ENCODE measurements at regions not wholly inside any gene's neighbourhood (a gene's known extent, or its start where the extent isn't known, plus 50 kb on each side); places are given as distances from the start of the nearest gene placed in this dataset.

- no peaks in the 10 kb centered on the region for H3K4me1 ChIP-seq (ENCODE audit: control insufficient read depth, insufficient read depth, low read length, poor library complexity, severe bottlenecking)
- no peaks in the 10 kb centered on the region for H3K9me3 ChIP-seq (ENCODE audit: control insufficient read depth, low read length)
- H3K36me3 ChIP-seq (ENCODE audit: control insufficient read depth, insufficient read depth, low read length) = no peaks in the 10 kb centered on the region
- H3K27ac ChIP-seq (ENCODE audit: insufficient read depth, low read length, poor library complexity, severe bottlenecking) = no peak overlapping the region
- no peak for DNase-seq
- no peaks in the 10 kb centered on the region for H3K27me3 ChIP-seq (replicated peaks; ENCODE audit: control insufficient read depth, insufficient read depth, low read length, poor library complexity, severe bottlenecking)
- H3K4me3 ChIP-seq (ENCODE audit: insufficient read depth, low read depth, low read length, poor library complexity, severe bottlenecking) = no peak overlapping the region
Observed at GRCh38 chr2:53095664-53096063, 671.9 kb upstream of the CHAC2 start.

DNA sequence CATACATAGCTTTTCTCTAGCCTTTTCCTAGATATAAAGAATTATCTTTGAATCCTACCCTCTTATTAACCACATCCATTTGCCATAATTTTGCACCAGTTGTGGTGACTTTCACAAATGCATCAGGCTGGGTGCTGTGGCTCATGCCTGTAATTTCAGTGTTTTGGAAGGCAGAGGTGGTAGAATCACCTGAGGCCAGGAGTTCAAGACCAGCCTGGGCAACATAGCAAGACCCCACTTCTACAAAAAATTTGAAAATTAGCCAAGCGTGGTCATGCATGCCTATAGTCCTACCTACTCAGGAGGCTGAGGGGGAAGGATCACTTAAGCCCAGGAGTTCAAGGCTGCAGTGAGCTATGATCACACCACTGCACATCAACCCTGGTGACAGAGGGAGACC lies 672.4 kb upstream of the CHAC2 start:
- Histone ChIP-seq H3K27me3 (replicated peaks; ENCODE audit: control insufficient read depth, insufficient read depth, low read length, poor library complexity, severe bottlenecking) (no peaks in the 10 kb centered on the region), H3K9me3 (ENCODE audit: control insufficient read depth, low read length) (no peaks in the 10 kb centered on the region), H3K4me3 (ENCODE audit: insufficient read depth, low read depth, low read length, poor library complexity, severe bottlenecking) (no peak overlapping the region), H3K27ac (ENCODE audit: insufficient read depth, low read length, poor library complexity, severe bottlenecking) (no peak overlapping the region), H3K36me3 (ENCODE audit: control insufficient read depth, insufficient read depth, low read length) (no peaks in the 10 kb centered on the region), H3K4me1 (ENCODE audit: control insufficient read depth, insufficient read depth, low read length, poor library complexity, severe bottlenecking) (no peaks in the 10 kb centered on the region)
- no peak for DNase-seq

DNA sequence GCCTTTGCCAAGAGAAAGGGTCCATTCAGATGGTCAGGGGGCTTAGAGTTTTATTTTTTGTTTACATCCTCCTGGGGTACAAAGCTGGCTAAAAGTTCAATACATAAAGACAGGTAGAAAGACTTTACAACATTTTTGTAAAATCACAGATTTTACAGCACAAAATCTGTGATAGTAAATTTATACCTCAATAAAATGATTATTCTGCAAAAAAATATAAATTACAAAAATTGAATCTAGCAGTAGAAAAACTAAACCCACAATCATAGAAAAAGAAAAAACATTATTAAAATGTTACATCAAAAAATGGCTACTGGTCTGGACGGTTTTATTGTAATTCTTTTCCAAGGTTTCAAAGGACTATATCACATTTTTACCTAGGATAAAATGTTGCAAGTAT lies 674.2 kb upstream of the CHAC2 start:
- no peaks in the 10 kb centered on the region for H3K9me3 ChIP-seq (ENCODE audit: control insufficient read depth, low read length)
- DNase-seq = no peak
- no peaks in the 10 kb centered on the region for H3K36me3 ChIP-seq (ENCODE audit: control insufficient read depth, insufficient read depth, low read length)
- H3K4me3 ChIP-seq (ENCODE audit: insufficient read depth, low read depth, low read length, poor library complexity, severe bottlenecking) = no peak overlapping the region
- no peak overlapping the region for H3K27ac ChIP-seq (ENCODE audit: insufficient read depth, low read length, poor library complexity, severe bottlenecking)
- H3K27me3 ChIP-seq (replicated peaks; ENCODE audit: control insufficient read depth, insufficient read depth, low read length, poor library complexity, severe bottlenecking) = no peaks in the 10 kb centered on the region
- H3K4me1 ChIP-seq (ENCODE audit: control insufficient read depth, insufficient read depth, low read length, poor library complexity, severe bottlenecking) = no peaks in the 10 kb centered on the region

DNA sequence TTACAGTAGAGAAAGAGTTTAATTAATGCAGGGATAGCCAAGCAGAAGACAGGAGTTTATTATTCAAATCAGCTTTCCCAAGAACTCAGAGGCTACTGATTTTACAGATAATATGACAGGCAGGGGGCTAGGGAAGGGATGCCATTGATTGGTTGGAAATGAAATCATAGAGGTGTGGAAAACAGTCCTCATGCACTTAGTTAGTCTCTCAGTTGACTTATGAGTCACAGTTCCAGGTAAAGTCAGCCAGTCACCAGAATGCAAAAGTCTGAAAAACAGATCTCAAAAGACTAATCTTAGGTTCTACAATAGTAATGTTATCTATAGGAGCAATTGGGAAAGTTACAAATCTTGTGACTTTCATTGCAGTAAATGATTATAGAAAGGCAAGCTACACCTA lies 676.4 kb upstream of the CHAC2 start:
- no peaks in the 10 kb centered on the region for H3K27me3 ChIP-seq (replicated peaks; ENCODE audit: control insufficient read depth, insufficient read depth, low read length, poor library complexity, severe bottlenecking)
- H3K36me3 ChIP-seq (ENCODE audit: control insufficient read depth, insufficient read depth, low read length) = no peaks in the 10 kb centered on the region
- H3K4me3 ChIP-seq (ENCODE audit: insufficient read depth, low read depth, low read length, poor library complexity, severe bottlenecking) = no peak overlapping the region
- no peaks in the 10 kb centered on the region for H3K9me3 ChIP-seq (ENCODE audit: control insufficient read depth, low read length)
- no peak for DNase-seq
- no peak overlapping the region for H3K27ac ChIP-seq (ENCODE audit: insufficient read depth, low read length, poor library complexity, severe bottlenecking)
- H3K4me1 ChIP-seq (ENCODE audit: control insufficient read depth, insufficient read depth, low read length, poor library complexity, severe bottlenecking) = no peaks in the 10 kb centered on the region

DNA sequence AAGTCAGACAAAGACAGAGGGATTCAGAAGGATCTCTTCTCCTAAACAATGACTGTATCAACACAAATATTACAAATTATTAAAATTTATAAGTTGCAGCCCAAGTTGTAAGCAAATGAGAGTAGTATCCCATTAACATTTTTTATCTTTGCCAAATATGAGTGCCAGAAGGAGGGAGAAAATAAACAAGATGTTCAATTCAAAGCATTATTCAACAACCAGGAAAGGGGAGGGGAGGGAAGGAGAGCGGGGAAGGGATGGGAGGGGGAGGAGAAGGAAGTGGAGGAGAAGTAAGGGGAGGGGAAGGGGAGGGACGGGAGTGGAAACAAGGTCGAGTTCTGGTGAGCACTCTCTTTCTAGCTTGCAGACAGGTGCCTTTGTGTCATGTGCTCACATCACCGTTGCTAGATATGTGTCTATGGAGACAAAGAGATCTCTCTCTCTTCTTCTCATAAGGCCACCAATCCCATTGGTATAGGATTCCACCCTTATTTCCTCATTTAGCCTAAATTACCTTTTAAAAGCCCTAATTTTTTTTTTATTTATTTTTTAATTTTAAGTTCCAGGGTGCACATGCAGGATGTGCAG lies 679.6 kb upstream of the CHAC2 start:
- no peaks in the 10 kb centered on the region for H3K36me3 ChIP-seq (ENCODE audit: control insufficient read depth, insufficient read depth, low read length)
- no peaks in the 10 kb centered on the region for H3K9me3 ChIP-seq (ENCODE audit: control insufficient read depth, low read length)
- H3K27me3 ChIP-seq (replicated peaks; ENCODE audit: control insufficient read depth, insufficient read depth, low read length, poor library complexity, severe bottlenecking) = no peaks in the 10 kb centered on the region
- H3K4me3 ChIP-seq (ENCODE audit: insufficient read depth, low read depth, low read length, poor library complexity, severe bottlenecking) = no peak overlapping the region
- no peak overlapping the region for H3K27ac ChIP-seq (ENCODE audit: insufficient read depth, low read length, poor library complexity, severe bottlenecking)
- H3K4me1 ChIP-seq (ENCODE audit: control insufficient read depth, insufficient read depth, low read length, poor library complexity, severe bottlenecking) = no peaks in the 10 kb centered on the region
- DNase-seq = no peak

- Histone ChIP-seq H3K9me3 (ENCODE audit: control insufficient read depth, low read length) (no peaks in the 10 kb centered on the region), H3K27ac (ENCODE audit: insufficient read depth, low read length, poor library complexity, severe bottlenecking) (no peak overlapping the region), H3K4me3 (ENCODE audit: insufficient read depth, low read depth, low read length, poor library complexity, severe bottlenecking) (no peak overlapping the region), H3K36me3 (ENCODE audit: control insufficient read depth, insufficient read depth, low read length) (no peaks in the 10 kb centered on the region), H3K27me3 (replicated peaks; ENCODE audit: control insufficient read depth, insufficient read depth, low read length, poor library complexity, severe bottlenecking) (no peaks in the 10 kb centered on the region), H3K4me1 (ENCODE audit: control insufficient read depth, insufficient read depth, low read length, poor library complexity, severe bottlenecking) (no peaks in the 10 kb centered on the region)
- DNase-seq = no peak
Observed at GRCh38 chr2:53087262-53087873, 680.2 kb upstream of the CHAC2 start.

DNA sequence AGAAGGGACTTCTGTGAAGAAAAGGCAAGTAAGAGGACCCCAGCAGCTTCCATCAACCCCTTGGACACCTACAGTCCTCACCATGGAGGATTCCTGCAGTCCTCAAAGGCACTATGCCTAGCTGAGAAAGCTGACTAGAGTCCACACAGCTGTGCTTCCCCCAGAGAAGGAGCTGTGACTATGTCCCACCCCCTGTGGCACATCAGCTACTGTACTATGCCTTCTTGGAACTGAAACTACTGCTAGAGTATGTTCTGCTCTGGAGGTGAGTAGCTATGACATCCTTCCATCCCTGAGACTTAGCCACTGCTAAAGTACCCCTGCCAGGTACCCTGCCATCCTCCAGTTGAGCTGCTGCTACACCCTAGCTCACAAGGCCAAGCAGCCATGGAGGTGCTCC lies 690.2 kb upstream of the CHAC2 start:
- Histone ChIP-seq H3K27ac (ENCODE audit: insufficient read depth, low read length, poor library complexity, severe bottlenecking) (no peak overlapping the region), H3K4me1 (ENCODE audit: control insufficient read depth, insufficient read depth, low read length, poor library complexity, severe bottlenecking) (no peaks in the 10 kb centered on the region), H3K9me3 (ENCODE audit: control insufficient read depth, low read length) (no peaks in the 10 kb centered on the region), H3K4me3 (ENCODE audit: insufficient read depth, low read depth, low read length, poor library complexity, severe bottlenecking) (no peak overlapping the region), H3K36me3 (ENCODE audit: control insufficient read depth, insufficient read depth, low read length) (no peaks in the 10 kb centered on the region), H3K27me3 (replicated peaks; ENCODE audit: control insufficient read depth, insufficient read depth, low read length, poor library complexity, severe bottlenecking) (no peaks in the 10 kb centered on the region)
- no peak for DNase-seq

DNA sequence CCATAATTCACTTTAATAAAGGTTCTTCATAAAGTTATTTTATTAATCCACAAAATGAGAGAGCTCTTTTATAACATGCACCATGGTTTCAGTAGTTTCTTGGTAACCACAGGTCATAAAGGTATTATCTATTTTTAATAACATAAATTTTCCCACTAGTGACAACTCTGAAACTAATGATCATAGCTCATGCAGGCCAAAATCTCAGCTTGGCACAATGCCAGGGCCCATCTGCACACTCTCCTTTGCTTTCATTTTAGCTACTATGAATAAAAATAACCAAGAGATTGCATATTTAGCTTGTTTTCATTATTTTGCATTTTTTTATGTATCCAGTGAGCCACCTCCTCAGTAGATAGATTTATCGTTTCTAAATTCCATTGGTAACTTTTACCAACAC lies 691.8 kb upstream of the CHAC2 start:
- H3K4me3 ChIP-seq (ENCODE audit: insufficient read depth, low read depth, low read length, poor library complexity, severe bottlenecking) = no peak overlapping the region
- H3K27me3 ChIP-seq (replicated peaks; ENCODE audit: control insufficient read depth, insufficient read depth, low read length, poor library complexity, severe bottlenecking) = no peaks in the 10 kb centered on the region
- no peak overlapping the region for H3K27ac ChIP-seq (ENCODE audit: insufficient read depth, low read length, poor library complexity, severe bottlenecking)
- H3K4me1 ChIP-seq (ENCODE audit: control insufficient read depth, insufficient read depth, low read length, poor library complexity, severe bottlenecking) = no peaks in the 10 kb centered on the region
- DNase-seq = no peak
- H3K36me3 ChIP-seq (ENCODE audit: control insufficient read depth, insufficient read depth, low read length) = no peaks in the 10 kb centered on the region
- no peaks in the 10 kb centered on the region for H3K9me3 ChIP-seq (ENCODE audit: control insufficient read depth, low read length)

DNA sequence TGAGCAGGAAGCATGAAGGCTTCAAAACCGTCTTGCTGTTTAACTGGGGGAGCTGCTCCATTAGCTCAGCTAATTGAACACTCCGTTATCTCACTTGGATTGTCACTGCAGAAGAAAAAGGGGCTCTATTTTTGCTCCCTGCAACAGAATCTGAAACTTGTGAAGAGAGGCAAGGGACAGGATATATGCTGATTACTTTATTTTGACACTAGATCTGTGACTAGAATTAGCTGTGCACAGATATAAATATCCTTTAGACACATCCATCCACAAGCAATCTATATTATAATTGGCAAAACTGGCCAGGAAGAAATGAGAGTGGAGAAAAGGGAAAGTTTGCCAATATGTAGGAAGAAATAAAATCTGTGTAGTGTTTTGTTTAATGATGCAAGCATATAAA lies 700.1 kb upstream of the CHAC2 start:
- no peak for DNase-seq
- H3K27me3 ChIP-seq (replicated peaks; ENCODE audit: control insufficient read depth, insufficient read depth, low read length, poor library complexity, severe bottlenecking) = no peaks in the 10 kb centered on the region
- H3K36me3 ChIP-seq (ENCODE audit: control insufficient read depth, insufficient read depth, low read length) = no peaks in the 10 kb centered on the region
- no peaks in the 10 kb centered on the region for H3K4me1 ChIP-seq (ENCODE audit: control insufficient read depth, insufficient read depth, low read length, poor library complexity, severe bottlenecking)
- H3K4me3 ChIP-seq (ENCODE audit: insufficient read depth, low read depth, low read length, poor library complexity, severe bottlenecking) = no peak overlapping the region
- H3K9me3 ChIP-seq (ENCODE audit: control insufficient read depth, low read length) = no peaks in the 10 kb centered on the region
- no peak overlapping the region for H3K27ac ChIP-seq (ENCODE audit: insufficient read depth, low read length, poor library complexity, severe bottlenecking)

DNA sequence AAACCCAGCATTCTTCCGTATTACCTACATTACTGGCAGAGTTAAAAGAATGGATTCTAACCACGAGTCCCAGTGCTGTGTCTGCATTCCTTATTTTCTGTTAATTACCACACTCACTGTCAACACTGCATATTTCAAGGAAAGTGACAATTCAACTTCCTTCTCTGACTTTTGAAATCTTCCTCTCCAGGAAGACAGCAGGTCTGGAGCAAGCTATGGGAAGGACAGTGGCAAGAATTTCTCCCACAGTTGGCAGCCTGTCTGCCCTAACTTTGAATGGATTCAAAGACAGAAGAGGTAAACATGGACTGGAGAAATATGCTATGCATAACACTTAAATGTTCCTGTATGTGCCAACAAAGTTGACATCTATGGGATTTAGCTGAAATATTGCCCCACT lies 700.5 kb upstream of the CHAC2 start:
- H3K4me1 ChIP-seq (ENCODE audit: control insufficient read depth, insufficient read depth, low read length, poor library complexity, severe bottlenecking) = no peaks in the 10 kb centered on the region
- no peak overlapping the region for H3K4me3 ChIP-seq (ENCODE audit: insufficient read depth, low read depth, low read length, poor library complexity, severe bottlenecking)
- H3K9me3 ChIP-seq (ENCODE audit: control insufficient read depth, low read length) = no peaks in the 10 kb centered on the region
- H3K36me3 ChIP-seq (ENCODE audit: control insufficient read depth, insufficient read depth, low read length) = no peaks in the 10 kb centered on the region
- DNase-seq = no peak
- H3K27ac ChIP-seq (ENCODE audit: insufficient read depth, low read length, poor library complexity, severe bottlenecking) = no peak overlapping the region
- H3K27me3 ChIP-seq (replicated peaks; ENCODE audit: control insufficient read depth, insufficient read depth, low read length, poor library complexity, severe bottlenecking) = no peaks in the 10 kb centered on the region

All from effector memory CD4-positive, alpha-beta T cell (primary cell).